Activated T-helper 17 cell treated with anti-CD3 and anti-CD28 coated beads, Interleukin-2, amount 50 U/mL, for 72 hours (primary cell): ENCODE measurements at regions not wholly inside any gene's neighbourhood (a gene's known extent, or its start where the extent isn't known, plus 50 kb on each side); places are given as distances from the start of the nearest gene placed in this dataset.
A peak's percentile ranks its signal among the peaks of the same experiment; 100 is the strongest.
"Not testable (repeated sequence)": the region's sequence is repeated elsewhere in the genome, so short reads cannot be mapped to it uniquely, and the experiment has no call there.

ENCODE experiments used
- ATAC-seq: fragments of 150-1000 bp; cut with Tn5 transposase; replicated peaks from 2 replicates; pipeline ENCODE4 v1.10.0; 2021; ENCODE audit warnings: mild to moderate bottlenecking, moderate library complexity
- H3K27ac Mint-ChIP-seq: one replicate; pipeline ENCODE4 v1.8.0; 2022; ENCODE audit warnings: mixed read lengths
- H3K27me3 Mint-ChIP-seq: one replicate; pipeline ENCODE4 v1.8.0; 2022; ENCODE audit warnings: mixed read lengths
- H3K36me3 Mint-ChIP-seq: one replicate; pipeline ENCODE4 v1.8.0; 2022; ENCODE audit warnings: low read depth, mild to moderate bottlenecking, mixed read lengths
- H3K4me1 Mint-ChIP-seq: one replicate; pipeline ENCODE4 v1.8.0; 2022; ENCODE audit warnings: mixed read lengths
- H3K4me3 Mint-ChIP-seq: one replicate; pipeline ENCODE4 v1.8.0; 2022; ENCODE audit warnings: mild to moderate bottlenecking, mixed read lengths
- H3K9me3 Mint-ChIP-seq: one replicate; pipeline ENCODE4 v1.8.0; 2022; ENCODE audit warnings: mixed read lengths

DNA sequence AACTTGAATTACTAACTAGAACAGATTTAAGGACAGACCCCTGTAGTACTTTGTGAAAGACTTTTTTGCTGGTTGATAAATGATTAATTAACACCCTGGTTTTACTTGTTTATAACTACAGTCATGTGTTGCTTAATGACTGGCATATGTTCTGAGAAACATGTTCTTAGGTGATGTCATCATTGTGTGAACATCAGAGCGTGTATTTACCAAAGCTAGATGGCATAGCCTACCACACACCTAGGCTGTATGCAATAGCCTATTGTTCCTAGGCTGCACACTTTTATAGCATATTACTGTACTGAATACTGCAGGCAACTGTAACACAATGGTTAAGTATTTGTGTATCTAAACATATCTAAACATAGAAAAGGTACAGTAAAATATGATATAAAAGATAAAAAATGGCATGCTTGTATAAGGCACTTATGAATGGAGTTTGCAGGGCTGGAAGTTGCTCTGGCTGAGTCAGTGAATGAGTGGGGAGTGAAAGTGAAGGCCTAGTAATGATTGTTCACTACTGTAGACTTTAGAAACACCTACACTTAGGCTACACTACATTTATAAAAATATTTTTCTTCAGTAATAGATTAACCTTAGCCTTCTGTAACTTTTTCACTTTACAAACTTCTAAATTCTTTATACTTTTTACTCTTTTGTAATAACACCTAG, 260.3 kb downstream of the KCNRG start:
- peaks cover 8% of the 10 kb centered on the region for H3K4me1 Mint-ChIP-seq
- H3K36me3 Mint-ChIP-seq = no peaks in the 10 kb centered on the region
- no peak overlapping the region for H3K4me3 Mint-ChIP-seq
- no peaks in the 10 kb centered on the region for H3K27me3 Mint-ChIP-seq
- no peak overlapping the region for H3K27ac Mint-ChIP-seq
- ATAC-seq = peak; percentile 95
- no peaks in the 10 kb centered on the region for H3K9me3 Mint-ChIP-seq

DNA sequence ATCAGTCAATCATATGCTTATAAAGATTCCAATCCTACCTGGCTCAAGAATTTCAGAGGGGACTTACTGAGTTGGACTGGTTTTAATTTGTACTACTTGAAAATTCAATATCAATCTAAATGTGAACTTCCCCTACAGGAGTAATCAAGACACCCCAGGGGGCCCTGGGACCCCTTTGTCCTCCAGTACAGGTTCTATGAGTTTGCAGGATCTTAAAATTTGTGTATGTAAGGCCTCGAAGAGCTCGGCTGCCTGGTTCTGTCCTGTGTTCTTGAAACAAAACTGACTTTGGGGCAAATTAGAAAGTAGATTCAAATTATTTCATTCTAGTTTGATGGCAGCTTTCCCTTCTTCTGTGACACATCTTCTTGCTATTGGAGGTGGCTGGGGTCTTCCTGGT, 261.3 kb downstream of the KCNRG start:
- Mint-ChIP-seq H3K4me1 (peaks cover 4% of the 10 kb centered on the region), H3K27me3 (no peaks in the 10 kb centered on the region), H3K27ac (no peak overlapping the region), H3K36me3 (no peaks in the 10 kb centered on the region), H3K4me3 (no peak overlapping the region), H3K9me3 (no peaks in the 10 kb centered on the region)
- ATAC-seq = no peak

DNA sequence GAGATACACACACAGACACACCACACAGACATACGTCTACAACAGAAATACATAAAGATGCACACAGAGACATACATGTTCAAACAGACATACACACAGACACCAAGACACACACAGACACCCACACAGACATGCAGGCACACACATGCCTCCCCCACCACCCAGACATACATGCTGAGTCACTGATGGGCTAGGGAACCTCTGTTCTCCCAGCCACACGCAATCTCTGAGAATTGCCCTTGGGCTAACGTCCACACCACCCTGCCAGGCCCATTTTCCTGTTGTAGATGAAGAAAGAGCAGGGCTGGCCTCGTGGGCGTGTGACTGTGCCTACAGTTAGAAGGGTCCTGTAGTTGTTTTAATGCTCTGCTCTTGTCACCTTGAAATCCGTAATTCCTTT, 261.9 kb downstream of the KCNRG start:
- H3K4me3 Mint-ChIP-seq = no peak overlapping the region
- ATAC-seq = no peak
- no peaks in the 10 kb centered on the region for H3K36me3 Mint-ChIP-seq
- H3K4me1 Mint-ChIP-seq = peaks cover 4% of the 10 kb centered on the region
- no peaks in the 10 kb centered on the region for H3K9me3 Mint-ChIP-seq
- H3K27ac Mint-ChIP-seq = no peak overlapping the region
- H3K27me3 Mint-ChIP-seq = no peaks in the 10 kb centered on the region

GRCh38 chr13:50277906-50278305, 262.7 kb downstream of the KCNRG start:
- Mint-ChIP-seq H3K27ac (no peak overlapping the region), H3K4me1 (peaks cover 4% of the 10 kb centered on the region), H3K9me3 (no peaks in the 10 kb centered on the region), H3K36me3 (no peaks in the 10 kb centered on the region), H3K4me3 (no peak overlapping the region), H3K27me3 (no peaks in the 10 kb centered on the region)
- no peak for ATAC-seq

GRCh38 chr13:50280441-50280937, 265.2 kb downstream of the KCNRG start:
- no peak for ATAC-seq
- H3K4me1 Mint-ChIP-seq = peaks cover 11% of the 10 kb centered on the region
- no peak overlapping the region for H3K27ac Mint-ChIP-seq
- H3K9me3 Mint-ChIP-seq = no peaks in the 10 kb centered on the region
- H3K4me3 Mint-ChIP-seq = no peak overlapping the region
- no peaks in the 10 kb centered on the region for H3K27me3 Mint-ChIP-seq
- H3K36me3 Mint-ChIP-seq = no peaks in the 10 kb centered on the region

DNA sequence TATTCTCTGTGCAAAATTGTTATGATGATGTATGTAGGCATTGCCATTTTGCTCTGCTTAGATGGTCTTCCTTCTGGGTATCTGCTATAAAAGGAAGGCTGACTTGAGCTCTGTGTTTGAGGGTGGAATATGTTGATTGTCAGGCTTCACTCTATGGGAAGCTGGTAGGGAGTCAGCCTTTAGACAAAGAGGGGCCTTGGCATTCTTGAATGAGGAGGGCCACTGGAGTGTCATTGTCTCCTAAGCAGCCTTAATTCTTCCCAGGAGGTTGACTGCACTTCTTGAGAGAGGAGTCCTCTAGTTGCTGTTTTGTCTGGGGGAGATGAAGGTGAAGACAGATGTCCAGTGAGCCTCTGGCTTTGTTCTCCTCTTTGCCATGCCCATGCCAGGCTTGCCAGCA, 266.8 kb downstream of the KCNRG start:
- Mint-ChIP-seq H3K4me1 (peaks cover 8% of the 10 kb centered on the region), H3K27me3 (no peaks in the 10 kb centered on the region)
- ATAC-seq = no peak

GRCh38 chr13:50283017-50283416, 267.8 kb downstream of the KCNRG start:
- Mint-ChIP-seq H3K36me3 (no peaks in the 10 kb centered on the region), H3K9me3 (no peaks in the 10 kb centered on the region)
- ATAC-seq = no peak

More for the DNA sequence above, 266.8 kb downstream of the KCNRG start:
- H3K36me3 Mint-ChIP-seq = no peaks in the 10 kb centered on the region
- no peaks in the 10 kb centered on the region for H3K9me3 Mint-ChIP-seq
- no peak overlapping the region for H3K27ac Mint-ChIP-seq
- H3K4me3 Mint-ChIP-seq = no peak overlapping the region

DNA sequence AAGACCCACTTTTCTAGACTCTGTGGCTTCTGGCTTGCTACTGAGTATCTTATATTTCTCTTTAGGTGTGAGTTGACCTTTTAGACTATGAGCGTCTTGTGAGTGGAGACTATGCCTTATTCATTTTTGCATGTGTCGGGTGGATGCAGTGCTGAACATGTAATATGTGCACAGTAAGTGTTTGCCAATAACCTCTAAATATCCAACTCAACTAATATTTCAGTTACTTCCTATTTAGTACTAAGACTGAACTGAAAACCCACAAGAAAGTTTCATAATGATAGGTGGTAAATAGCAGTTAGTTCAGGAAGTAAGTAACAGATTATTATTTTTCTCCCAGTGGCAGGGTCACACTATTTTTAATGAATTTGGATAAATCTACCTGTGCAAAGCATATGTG, 269.3 kb downstream of the KCNRG start:
- Mint-ChIP-seq H3K9me3 (no peaks in the 10 kb centered on the region), H3K4me3 (no peak overlapping the region), H3K27me3 (no peaks in the 10 kb centered on the region), H3K36me3 (no peaks in the 10 kb centered on the region), H3K4me1 (peaks cover 7% of the 10 kb centered on the region), H3K27ac (no peak overlapping the region)
- ATAC-seq = no peak

More at GRCh38 chr13:50283017-50283416, 267.8 kb downstream of the KCNRG start:
- H3K4me1 Mint-ChIP-seq = peaks cover 7% of the 10 kb centered on the region
- H3K27ac Mint-ChIP-seq = no peak overlapping the region
- no peak overlapping the region for H3K4me3 Mint-ChIP-seq
- H3K27me3 Mint-ChIP-seq = no peaks in the 10 kb centered on the region

GRCh38 chr13:50285283-50285682, 270.0 kb downstream of the KCNRG start:
- peaks cover 7% of the 10 kb centered on the region for H3K4me1 Mint-ChIP-seq
- no peak overlapping the region for H3K27ac Mint-ChIP-seq
- no peak overlapping the region for H3K4me3 Mint-ChIP-seq
- no peaks in the 10 kb centered on the region for H3K27me3 Mint-ChIP-seq
- no peaks in the 10 kb centered on the region for H3K9me3 Mint-ChIP-seq
- H3K36me3 Mint-ChIP-seq = no peaks in the 10 kb centered on the region
- ATAC-seq = no peak

GRCh38 chr13:50286324-50286723, 271.1 kb downstream of the KCNRG start:
- Mint-ChIP-seq H3K4me3 (no peak overlapping the region), H3K36me3 (no peaks in the 10 kb centered on the region), H3K27me3 (no peaks in the 10 kb centered on the region), H3K9me3 (no peaks in the 10 kb centered on the region), H3K27ac (no peak overlapping the region), H3K4me1 (peaks cover 7% of the 10 kb centered on the region)
- ATAC-seq = no peak

- Mint-ChIP-seq H3K27ac (no peak overlapping the region), H3K4me3 (no peak overlapping the region), H3K4me1 (peaks cover 10% of the 10 kb centered on the region), H3K9me3 (no peaks in the 10 kb centered on the region), H3K36me3 (no peaks in the 10 kb centered on the region), H3K27me3 (no peaks in the 10 kb centered on the region)
- ATAC-seq = peak; percentile 9
Measured at GRCh38 chr13:50290186-50290585, 274.9 kb downstream of the KCNRG start.

DNA sequence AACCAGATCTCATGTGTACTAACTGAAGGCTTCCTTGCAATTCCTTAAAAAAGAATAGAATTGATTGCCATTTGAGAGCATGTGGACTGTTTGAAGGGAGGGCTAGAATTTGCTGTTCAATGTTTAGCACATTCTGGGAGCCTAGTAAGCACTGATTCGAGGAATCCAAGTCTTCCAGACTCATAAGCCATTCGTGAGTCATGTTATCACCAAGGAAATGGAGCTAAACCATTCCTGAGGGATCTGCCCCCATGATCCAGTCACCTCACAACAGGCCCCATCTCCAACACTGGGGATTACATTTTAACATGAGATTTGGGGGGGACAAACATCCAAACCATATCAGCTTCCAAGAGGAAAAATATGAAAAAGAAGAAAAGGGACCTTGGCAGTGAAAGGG, 276.4 kb downstream of the KCNRG start:
- H3K36me3 Mint-ChIP-seq = no peaks in the 10 kb centered on the region
- H3K27me3 Mint-ChIP-seq = no peaks in the 10 kb centered on the region
- peaks cover 7% of the 10 kb centered on the region for H3K4me1 Mint-ChIP-seq
- H3K9me3 Mint-ChIP-seq = no peaks in the 10 kb centered on the region
- ATAC-seq = no peak
- no peak overlapping the region for H3K4me3 Mint-ChIP-seq
- H3K27ac Mint-ChIP-seq = no peak overlapping the region

- ATAC-seq = peak; percentile 45
- H3K36me3 Mint-ChIP-seq = no peaks in the 10 kb centered on the region
- no peak overlapping the region for H3K27ac Mint-ChIP-seq
- H3K9me3 Mint-ChIP-seq = no peaks in the 10 kb centered on the region
- H3K4me1 Mint-ChIP-seq = peaks cover 7% of the 10 kb centered on the region
- no peak overlapping the region for H3K4me3 Mint-ChIP-seq
- H3K27me3 Mint-ChIP-seq = no peaks in the 10 kb centered on the region
Measured at GRCh38 chr13:50292081-50292480, 276.8 kb downstream of the KCNRG start.

DNA sequence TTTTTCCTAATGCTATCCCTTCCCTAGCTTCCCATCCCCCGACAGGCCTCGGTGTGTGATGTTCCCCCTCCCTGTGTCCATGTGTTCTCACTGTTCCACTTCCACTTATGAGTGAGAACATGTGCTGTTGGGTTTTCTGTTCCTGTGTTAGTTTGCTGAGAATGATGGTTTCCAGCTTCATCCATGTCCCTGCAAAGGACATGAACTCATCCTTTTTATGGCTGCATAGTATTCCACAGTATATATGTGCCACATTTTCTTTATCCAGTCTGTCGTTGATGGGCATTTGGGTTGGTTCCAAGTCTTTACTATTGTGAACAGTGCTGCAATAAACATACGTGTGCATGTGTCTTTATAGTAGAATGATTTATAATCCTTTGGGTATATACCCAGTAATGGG, 279.2 kb downstream of the KCNRG start:
- H3K4me1 Mint-ChIP-seq = peaks cover 23% of the 10 kb centered on the region
- H3K4me3 Mint-ChIP-seq, H3K9me3 Mint-ChIP-seq, H3K27me3 Mint-ChIP-seq, H3K36me3 Mint-ChIP-seq, ATAC-seq, H3K27ac Mint-ChIP-seq: not testable (repeated sequence)

DNA sequence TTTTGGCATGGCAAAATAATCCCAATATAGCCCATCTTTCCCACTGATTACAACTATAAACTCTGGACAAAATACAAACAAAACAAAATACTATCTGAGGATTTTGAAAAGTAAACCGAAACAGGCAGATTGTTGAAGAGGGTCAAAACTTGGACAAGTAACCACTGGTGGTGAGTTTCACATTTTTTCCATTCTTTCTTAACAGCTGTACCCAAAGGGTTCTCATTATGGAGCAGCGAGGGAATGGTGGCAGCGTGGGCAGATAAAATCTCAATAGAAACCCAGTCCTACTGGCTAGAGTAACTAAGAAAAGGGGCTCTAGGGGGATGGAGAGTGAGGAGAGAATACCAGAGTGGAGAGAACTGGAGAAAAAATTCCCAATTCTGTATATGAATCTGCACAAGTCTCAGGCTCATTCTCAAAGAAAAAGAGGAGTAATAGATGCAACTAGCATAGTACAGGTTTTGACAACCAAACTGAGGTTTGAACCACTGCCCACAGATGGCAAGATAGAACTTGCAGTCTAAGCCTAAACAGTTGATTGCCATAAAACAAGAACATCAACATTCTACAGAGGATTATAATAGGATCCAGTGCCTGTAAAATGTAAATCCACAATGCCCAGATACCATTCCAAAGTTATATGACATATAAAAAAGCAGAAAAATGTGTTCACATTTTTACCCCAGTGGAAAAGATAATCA, 284.5 kb downstream of the KCNRG start:
- no peak overlapping the region for H3K4me3 Mint-ChIP-seq
- no peaks in the 10 kb centered on the region for H3K36me3 Mint-ChIP-seq
- H3K9me3 Mint-ChIP-seq = no peaks in the 10 kb centered on the region
- no peak for ATAC-seq
- no peaks in the 10 kb centered on the region for H3K27me3 Mint-ChIP-seq
- peaks cover 16% of the 10 kb centered on the region for H3K4me1 Mint-ChIP-seq
- H3K27ac Mint-ChIP-seq = no peak overlapping the region
